Tibial nerve (tissue), 4 donors: ENCODE measurements at regions not wholly inside any gene's neighbourhood (a gene's known extent, or its start where the extent isn't known, plus 50 kb on each side); places are given as distances from the start of the nearest gene placed in this dataset.

Experiments used
- EP300 ChIP-seq, 2 donors: sonication (generic); formaldehyde crosslinking; IDR thresholded peaks; one replicate each; pipeline ENCODE4 v1.6.1; 2017; ENCODE audit warnings: antibody characterized with exemption in 2 of 2, mild to moderate bottlenecking in 1 of 2
- POLR2A ChIP-seq, 2 donors: fragments of 450-650 bp; IDR thresholded peaks; one replicate each; pipeline ENCODE4 v1.6.1; 2017; ENCODE audit warnings: antibody characterized with exemption in 2 of 2, mild to moderate bottlenecking in 2 of 2, moderate library complexity in 2 of 2
- TF ChIP-seq, protein P1 (sequence below), 5 experiments: fragments of 200-600 bp in 3 of 5; fragments of 450-650 bp in 2 of 5; sonication (generic) in 3 of 5; IDR thresholded peaks; one replicate each; pipeline ENCODE4 v1.5.1; 2016 to 2019; ENCODE audit warnings: antibody characterized with exemption in 5 of 5, mild to moderate bottlenecking in 3 of 5, moderate library complexity in 2 of 5

DNA sequence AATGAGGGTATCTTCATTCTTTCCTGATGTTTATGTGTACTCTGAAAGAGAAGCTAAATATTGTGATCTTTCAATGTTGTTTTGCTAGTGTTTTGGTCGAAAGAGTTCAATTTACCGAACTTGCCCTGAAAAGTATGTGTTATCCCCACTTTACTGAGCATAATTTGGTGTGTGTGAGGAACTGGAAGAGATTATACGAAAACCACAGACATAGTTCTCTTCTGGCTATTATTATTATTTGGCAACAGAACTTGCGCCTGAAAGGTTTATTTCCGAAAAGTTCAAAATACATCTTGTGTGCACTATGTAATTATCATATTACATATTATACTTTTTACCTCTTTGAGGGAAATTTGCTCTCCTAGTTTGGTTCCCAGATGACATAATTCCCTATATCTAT, 232.5 kb upstream of the INTU start:
- TF ChIP-seq, protein P1, sequence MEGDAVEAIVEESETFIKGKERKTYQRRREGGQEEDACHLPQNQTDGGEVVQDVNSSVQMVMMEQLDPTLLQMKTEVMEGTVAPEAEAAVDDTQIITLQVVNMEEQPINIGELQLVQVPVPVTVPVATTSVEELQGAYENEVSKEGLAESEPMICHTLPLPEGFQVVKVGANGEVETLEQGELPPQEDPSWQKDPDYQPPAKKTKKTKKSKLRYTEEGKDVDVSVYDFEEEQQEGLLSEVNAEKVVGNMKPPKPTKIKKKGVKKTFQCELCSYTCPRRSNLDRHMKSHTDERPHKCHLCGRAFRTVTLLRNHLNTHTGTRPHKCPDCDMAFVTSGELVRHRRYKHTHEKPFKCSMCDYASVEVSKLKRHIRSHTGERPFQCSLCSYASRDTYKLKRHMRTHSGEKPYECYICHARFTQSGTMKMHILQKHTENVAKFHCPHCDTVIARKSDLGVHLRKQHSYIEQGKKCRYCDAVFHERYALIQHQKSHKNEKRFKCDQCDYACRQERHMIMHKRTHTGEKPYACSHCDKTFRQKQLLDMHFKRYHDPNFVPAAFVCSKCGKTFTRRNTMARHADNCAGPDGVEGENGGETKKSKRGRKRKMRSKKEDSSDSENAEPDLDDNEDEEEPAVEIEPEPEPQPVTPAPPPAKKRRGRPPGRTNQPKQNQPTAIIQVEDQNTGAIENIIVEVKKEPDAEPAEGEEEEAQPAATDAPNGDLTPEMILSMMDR (IDR thresholded peaks at IDR 0.05), result no peak
- TF ChIP-seq POLR2A (IDR thresholded peaks at IDR 0.05), result no peak
- TF ChIP-seq EP300 (IDR thresholded peaks at IDR 0.05), result no peak
